Astrocyte (in vitro differentiated cells and primary cell): ENCODE measurements at regions not wholly inside any gene's neighbourhood (a gene's known extent, or its start where the extent isn't known, plus 50 kb on each side); places are given as distances from the start of the nearest gene placed in this dataset.
A peak's percentile ranks its signal among the peaks of the same experiment; 100 is the strongest.

ENCODE experiments used
- DNase-seq: peaks from one replicate; pipeline ENCODE4 v3.0.0-alpha.2; 2010; ENCODE audit warnings: low read depth
- FAIRE-seq: peaks from 2 replicates; lab custom pipeline; 2011; peaks lifted over from hg19 to GRCh38; lab: Jason Lieb, UNC
- H2AFZ ChIP-seq: 2 replicates; pipeline ENCODE4 v1.6.0; 2012; ENCODE audit warnings: low read depth, low read length, inconsistent platforms
- H3K27ac ChIP-seq: 2 replicates; pipeline ENCODE4 v1.5.1; 2011; ENCODE audit warnings: low read depth, low read length, inconsistent platforms
- H3K27me3 ChIP-seq: 2 replicates; pipeline ENCODE4 v1.6.0; 2011; ENCODE audit warnings: low read length, inconsistent platforms; ENCODE audit not compliant: insufficient read depth
- H3K36me3 ChIP-seq: 2 replicates; pipeline ENCODE4 v1.5.1; 2011; ENCODE audit warnings: low read length, inconsistent platforms; ENCODE audit not compliant: insufficient read depth
- H3K4me1 ChIP-seq: 2 replicates; pipeline ENCODE4 v1.5.1; 2011; ENCODE audit warnings: low read length, inconsistent platforms; ENCODE audit not compliant: insufficient read depth
- H3K4me2 ChIP-seq: 2 replicates; pipeline ENCODE4 v1.6.0; 2012; ENCODE audit warnings: low read length, inconsistent platforms
- H3K4me3 ChIP-seq: 2 replicates; pipeline ENCODE4 v1.5.1; 2011; ENCODE audit warnings: low read depth, mild to moderate bottlenecking, low read length, inconsistent platforms; ENCODE audit not compliant: insufficient read depth
- H3K79me2 ChIP-seq: 2 replicates; pipeline ENCODE4 v1.6.0; 2012; ENCODE audit warnings: mild to moderate bottlenecking, low read length, inconsistent platforms; ENCODE audit not compliant: insufficient read depth
- H3K9ac ChIP-seq: 2 replicates; pipeline ENCODE4 v1.6.0; 2012; ENCODE audit warnings: mild to moderate bottlenecking, low read length, inconsistent platforms
- H3K9me3 ChIP-seq: 2 replicates; pipeline ENCODE4 v1.5.1; 2012; ENCODE audit warnings: low read depth, mild to moderate bottlenecking, low read length, inconsistent platforms; ENCODE audit not compliant: insufficient read depth
- H4K20me1 ChIP-seq: 2 replicates; pipeline ENCODE4 v1.6.0; 2012; ENCODE audit warnings: low read length, inconsistent platforms; ENCODE audit not compliant: insufficient read depth
- H3K27ac Mint-ChIP-seq: one replicate; pipeline ENCODE4 v1.8.0; 2021; ENCODE audit warnings: mild to moderate bottlenecking, mixed read lengths; ENCODE audit not compliant: unreplicated experiment
- H3K27me3 Mint-ChIP-seq: one replicate; pipeline ENCODE4 v1.8.0; 2021; ENCODE audit warnings: low read depth, mixed read lengths; ENCODE audit not compliant: unreplicated experiment
- H3K36me3 Mint-ChIP-seq: one replicate; pipeline ENCODE4 v1.8.0; 2021; ENCODE audit warnings: low read depth, mixed read lengths; ENCODE audit not compliant: unreplicated experiment
- H3K4me1 Mint-ChIP-seq: one replicate; pipeline ENCODE4 v1.8.0; 2021; ENCODE audit warnings: low read depth, mixed read lengths; ENCODE audit not compliant: unreplicated experiment
- H3K4me3 Mint-ChIP-seq: one replicate; pipeline ENCODE4 v1.8.0; 2021; ENCODE audit warnings: mild to moderate bottlenecking, moderate library complexity, mixed read lengths; ENCODE audit not compliant: unreplicated experiment
- H3K9me3 Mint-ChIP-seq: one replicate; pipeline ENCODE4 v1.8.0; 2021; ENCODE audit warnings: mild to moderate bottlenecking, mixed read lengths; ENCODE audit not compliant: unreplicated experiment
- CTCF ChIP-seq: IDR thresholded peaks from 2 replicates; pipeline ENCODE4 v1.5.1; 2011; ENCODE audit warnings: low read depth, mild to moderate bottlenecking, inconsistent platforms, low read length, moderate library complexity; ENCODE audit not compliant: insufficient read depth
- EZH2 ChIP-seq: IDR thresholded peaks from 2 replicates; pipeline ENCODE4 v1.6.1; 2012; ENCODE audit warnings: mild to moderate bottlenecking, low read length, inconsistent platforms; ENCODE audit not compliant: insufficient read depth

- no peaks in the 10 kb centered on the region for H3K9me3 ChIP-seq
- no peak overlapping the region for H2AFZ ChIP-seq
- no peak overlapping the region for H3K4me3 ChIP-seq
- no peaks in the 10 kb centered on the region for H3K36me3 Mint-ChIP-seq
- no peak overlapping the region for H3K27ac ChIP-seq
- peaks cover 10% of the 10 kb centered on the region for H3K9me3 Mint-ChIP-seq
- no peak overlapping the region for H3K4me3 Mint-ChIP-seq
- H3K27me3 ChIP-seq, result no peaks in the 10 kb centered on the region
- no peaks in the 10 kb centered on the region for H3K79me2 ChIP-seq
- no peak overlapping the region for H3K4me2 ChIP-seq
- no peaks in the 10 kb centered on the region for H3K4me1 ChIP-seq
- no peak for FAIRE-seq
- DNase-seq, result peak; percentile 27
- H3K4me1 Mint-ChIP-seq, result peaks cover 11% of the 10 kb centered on the region
- H3K9ac ChIP-seq, result no peak overlapping the region
- H3K27ac Mint-ChIP-seq, result no peak overlapping the region
- H4K20me1 ChIP-seq, result no peaks in the 10 kb centered on the region
- no peaks in the 10 kb centered on the region for H3K36me3 ChIP-seq
- H3K27me3 Mint-ChIP-seq, result no peaks in the 10 kb centered on the region
- TF ChIP-seq CTCF, result no peak
- TF ChIP-seq EZH2, result no peak
Observed at GRCh38 chr2:51620796-51621195, 588.9 kb upstream of the NRXN1 start.

- Histone ChIP-seq H3K4me3 (no peak overlapping the region), H3K27ac (no peak overlapping the region), H3K9me3 (no peaks in the 10 kb centered on the region), H2AFZ (no peak overlapping the region), H3K36me3 (no peaks in the 10 kb centered on the region), H3K79me2 (no peaks in the 10 kb centered on the region), H3K4me1 (no peaks in the 10 kb centered on the region), H4K20me1 (no peaks in the 10 kb centered on the region), H3K9ac (no peak overlapping the region), H3K27me3 (no peaks in the 10 kb centered on the region), H3K4me2 (no peak overlapping the region)
- DNase-seq, result peak; percentile 3
- no peak overlapping the region for H3K27ac Mint-ChIP-seq
- FAIRE-seq, result no peak
- no peaks in the 10 kb centered on the region for H3K36me3 Mint-ChIP-seq
- H3K4me1 Mint-ChIP-seq, result peaks cover 7% of the 10 kb centered on the region
- H3K4me3 Mint-ChIP-seq, result no peak overlapping the region
- H3K9me3 Mint-ChIP-seq, result peaks cover 17% of the 10 kb centered on the region
- TF ChIP-seq EZH2, result no peak
- no peak for TF ChIP-seq CTCF
- H3K27me3 Mint-ChIP-seq, result no peaks in the 10 kb centered on the region
Observed at GRCh38 chr2:51619961-51620360, 588.0 kb upstream of the NRXN1 start.

- H3K9me3 ChIP-seq, result peaks cover 5% of the 10 kb centered on the region
- Mint-ChIP-seq H3K4me1 (no peaks in the 10 kb centered on the region), H3K4me3 (no peak overlapping the region), H3K36me3 (no peaks in the 10 kb centered on the region), H3K27ac (no peak overlapping the region), H3K9me3 (peaks cover 16% of the 10 kb centered on the region), H3K27me3 (no peaks in the 10 kb centered on the region)
- no peaks in the 10 kb centered on the region for H3K27me3 ChIP-seq
- TF ChIP-seq EZH2, result no peak
- no peak overlapping the region for H3K4me2 ChIP-seq
- FAIRE-seq (no peak), DNase-seq (no peak)
- H2AFZ ChIP-seq, result no peak overlapping the region
- no peak overlapping the region for H3K9ac ChIP-seq
- H3K4me3 ChIP-seq, result no peak overlapping the region
- H3K79me2 ChIP-seq, result no peaks in the 10 kb centered on the region
- H4K20me1 ChIP-seq, result no peaks in the 10 kb centered on the region
- no peaks in the 10 kb centered on the region for H3K4me1 ChIP-seq
- H3K27ac ChIP-seq, result no peak overlapping the region
- no peaks in the 10 kb centered on the region for H3K36me3 ChIP-seq
Observed at GRCh38 chr2:51612387-51612786, 580.5 kb upstream of the NRXN1 start.
